Stimulated activated memory B cell treated with anti-CD40 and anti-IgM and Interleukin-4, amounts not matched to agents 10 μg/mL and 1 μg/mL and 100 μg/mL, for 72 hours (primary cell): ENCODE measurements at regions not wholly inside any gene's neighbourhood (a gene's known extent, or its start where the extent isn't known, plus 50 kb on each side); places are given as distances from the start of the nearest gene placed in this dataset.

Experiments used
- ATAC-seq: fragments of 150-1000 bp; cut with Tn5 transposase; 2 replicates; pipeline ENCODE4 v1.10.0; 2021
- H3K27ac Mint-ChIP-seq: one replicate; pipeline ENCODE4 v1.8.0; 2022; ENCODE audit warnings: mild to moderate bottlenecking, mixed read lengths
- H3K27me3 Mint-ChIP-seq: one replicate; pipeline ENCODE4 v1.8.0; 2022; ENCODE audit warnings: mixed read lengths
- H3K36me3 Mint-ChIP-seq: one replicate; pipeline ENCODE4 v1.8.0; 2022; ENCODE audit warnings: mixed read lengths
- H3K4me1 Mint-ChIP-seq: one replicate; pipeline ENCODE4 v1.8.0; 2022; ENCODE audit warnings: mixed read lengths
- H3K4me3 Mint-ChIP-seq: one replicate; pipeline ENCODE4 v1.8.0; 2022; ENCODE audit warnings: mild to moderate bottlenecking, moderate library complexity, mixed read lengths
- H3K9me3 Mint-ChIP-seq: one replicate; pipeline ENCODE4 v1.8.0; 2022; ENCODE audit warnings: mixed read lengths

GRCh38 chr18:24964216-24964615, 387.8 kb downstream of the ZNF521 start:
- H3K9me3 Mint-ChIP-seq = peaks cover 2% of the 10 kb centered on the region
- peak; percentile 96 for ATAC-seq
- no peaks in the 10 kb centered on the region for H3K36me3 Mint-ChIP-seq
- H3K27ac Mint-ChIP-seq = no peak overlapping the region
- H3K27me3 Mint-ChIP-seq = no peaks in the 10 kb centered on the region
- H3K4me1 Mint-ChIP-seq = peaks cover 11% of the 10 kb centered on the region
- H3K4me3 Mint-ChIP-seq = no peak overlapping the region

- Mint-ChIP-seq H3K4me3 (no peak overlapping the region), H3K36me3 (no peaks in the 10 kb centered on the region)
- ATAC-seq = no peak
Measured at GRCh38 chr18:24968238-24968775, 383.7 kb downstream of the ZNF521 start.

GRCh38 chr18:24972577-24972976, 379.4 kb downstream of the ZNF521 start:
- peaks cover 8% of the 10 kb centered on the region for H3K27me3 Mint-ChIP-seq
- ATAC-seq = no peak
- H3K36me3 Mint-ChIP-seq = no peaks in the 10 kb centered on the region
- H3K27ac Mint-ChIP-seq = no peak overlapping the region
- H3K4me1 Mint-ChIP-seq = no peaks in the 10 kb centered on the region
- no peak overlapping the region for H3K4me3 Mint-ChIP-seq
- H3K9me3 Mint-ChIP-seq = no peaks in the 10 kb centered on the region

More at GRCh38 chr18:24968238-24968775, 383.7 kb downstream of the ZNF521 start:
- Mint-ChIP-seq H3K27ac (no peak overlapping the region), H3K9me3 (peaks cover 2% of the 10 kb centered on the region), H3K4me1 (peaks cover 11% of the 10 kb centered on the region), H3K27me3 (peaks cover 8% of the 10 kb centered on the region)

- no peaks in the 10 kb centered on the region for H3K4me1 Mint-ChIP-seq
- H3K36me3 Mint-ChIP-seq = no peaks in the 10 kb centered on the region
- H3K4me3 Mint-ChIP-seq = no peak overlapping the region
- no peaks in the 10 kb centered on the region for H3K9me3 Mint-ChIP-seq
- no peak for ATAC-seq
- no peak overlapping the region for H3K27ac Mint-ChIP-seq
- H3K27me3 Mint-ChIP-seq = peaks cover 19% of the 10 kb centered on the region
Measured at GRCh38 chr18:24974431-24974830, 377.5 kb downstream of the ZNF521 start.

- Mint-ChIP-seq H3K27me3 (peaks cover 27% of the 10 kb centered on the region), H3K9me3 (no peaks in the 10 kb centered on the region), H3K27ac (no peak overlapping the region), H3K36me3 (no peaks in the 10 kb centered on the region), H3K4me3 (no peak overlapping the region), H3K4me1 (no peaks in the 10 kb centered on the region)
- ATAC-seq = no peak
Measured at GRCh38 chr18:24975496-24976372, 376.2 kb downstream of the ZNF521 start.

- H3K9me3 Mint-ChIP-seq = no peaks in the 10 kb centered on the region
- H3K4me1 Mint-ChIP-seq = no peaks in the 10 kb centered on the region
- no peak for ATAC-seq
- H3K4me3 Mint-ChIP-seq = no peak overlapping the region
- no peak overlapping the region for H3K27ac Mint-ChIP-seq
- no peaks in the 10 kb centered on the region for H3K36me3 Mint-ChIP-seq
- H3K27me3 Mint-ChIP-seq = peaks cover 27% of the 10 kb centered on the region
Measured at GRCh38 chr18:24976502-24976901, 375.5 kb downstream of the ZNF521 start.

- ATAC-seq = no peak
- H3K27me3 Mint-ChIP-seq = peaks cover 28% of the 10 kb centered on the region
- no peak overlapping the region for H3K27ac Mint-ChIP-seq
- no peaks in the 10 kb centered on the region for H3K9me3 Mint-ChIP-seq
- no peaks in the 10 kb centered on the region for H3K4me1 Mint-ChIP-seq
- H3K36me3 Mint-ChIP-seq = no peaks in the 10 kb centered on the region
- H3K4me3 Mint-ChIP-seq = no peak overlapping the region
Measured at GRCh38 chr18:24979235-24979634, 372.7 kb downstream of the ZNF521 start.

GRCh38 chr18:24982831-24983230, 369.1 kb downstream of the ZNF521 start:
- no peak for ATAC-seq
- Mint-ChIP-seq H3K36me3 (no peaks in the 10 kb centered on the region), H3K27ac (no peak overlapping the region), H3K27me3 (peaks cover 37% of the 10 kb centered on the region), H3K4me1 (no peaks in the 10 kb centered on the region), H3K9me3 (no peaks in the 10 kb centered on the region), H3K4me3 (no peak overlapping the region)

- ATAC-seq = no peak
Measured at GRCh38 chr18:24983566-24984139, 368.3 kb downstream of the ZNF521 start.

GRCh38 chr18:24985586-24985985, 366.4 kb downstream of the ZNF521 start:
- H3K9me3 Mint-ChIP-seq = no peaks in the 10 kb centered on the region
- no peak for ATAC-seq
- no peak overlapping the region for H3K4me3 Mint-ChIP-seq
- H3K36me3 Mint-ChIP-seq = no peaks in the 10 kb centered on the region
- H3K27ac Mint-ChIP-seq = no peak overlapping the region
- H3K4me1 Mint-ChIP-seq = no peaks in the 10 kb centered on the region
- peaks cover 27% of the 10 kb centered on the region for H3K27me3 Mint-ChIP-seq

More at GRCh38 chr18:24983566-24984139, 368.3 kb downstream of the ZNF521 start:
- no peak overlapping the region for H3K27ac Mint-ChIP-seq
- no peaks in the 10 kb centered on the region for H3K9me3 Mint-ChIP-seq
- peaks cover 33% of the 10 kb centered on the region for H3K27me3 Mint-ChIP-seq
- H3K36me3 Mint-ChIP-seq = no peaks in the 10 kb centered on the region
- H3K4me1 Mint-ChIP-seq = no peaks in the 10 kb centered on the region
- H3K4me3 Mint-ChIP-seq = no peak overlapping the region

- H3K4me3 Mint-ChIP-seq = no peak overlapping the region
- H3K27me3 Mint-ChIP-seq = peaks cover 25% of the 10 kb centered on the region
- H3K36me3 Mint-ChIP-seq = no peaks in the 10 kb centered on the region
- H3K4me1 Mint-ChIP-seq = no peaks in the 10 kb centered on the region
- no peak overlapping the region for H3K27ac Mint-ChIP-seq
- no peak for ATAC-seq
- no peaks in the 10 kb centered on the region for H3K9me3 Mint-ChIP-seq
Measured at GRCh38 chr18:24986666-24987302, 365.2 kb downstream of the ZNF521 start.

GRCh38 chr18:24987303-24988252, 364.4 kb downstream of the ZNF521 start:
- Mint-ChIP-seq H3K36me3 (no peaks in the 10 kb centered on the region), H3K4me3 (no peak overlapping the region), H3K4me1 (no peaks in the 10 kb centered on the region), H3K9me3 (no peaks in the 10 kb centered on the region), H3K27me3 (peaks cover 17% of the 10 kb centered on the region), H3K27ac (no peak overlapping the region)
- no peak for ATAC-seq

GRCh38 chr18:24988253-24988840, 363.6 kb downstream of the ZNF521 start:
- H3K9me3 Mint-ChIP-seq = no peaks in the 10 kb centered on the region
- H3K27ac Mint-ChIP-seq = no peak overlapping the region
- no peak for ATAC-seq
- no peaks in the 10 kb centered on the region for H3K36me3 Mint-ChIP-seq
- no peak overlapping the region for H3K4me3 Mint-ChIP-seq
- no peaks in the 10 kb centered on the region for H3K4me1 Mint-ChIP-seq
- peaks cover 17% of the 10 kb centered on the region for H3K27me3 Mint-ChIP-seq
